OCI-LY1 (cell line): ENCODE measurements at regions not wholly inside any gene's neighbourhood (a gene's known extent, or its start where the extent isn't known, plus 50 kb on each side); places are given as distances from the start of the nearest gene placed in this dataset.

ENCODE experiments used
- EZH2 ChIP-seq: fragments of 200-600 bp; sonication (generic), shearing (Covaris generic); IDR thresholded peaks from 2 replicates; pipeline ENCODE4 v1.8.0; 2017; ENCODE audit warnings: borderline replicate concordance, mixed run types, mild to moderate bottlenecking, antibody characterized with exemption, low read length, moderate library complexity, mixed read lengths
- TF ChIP-seq, protein P1 (sequence below): fragments of 200-600 bp; sonication (generic), shearing (Covaris generic); IDR thresholded peaks from 2 replicates; pipeline ENCODE4 v1.5.1; 2017; ENCODE audit warnings: mild to moderate bottlenecking, antibody characterized with exemption, low read length, moderate library complexity, mixed read lengths

- TF ChIP-seq, protein P1, sequence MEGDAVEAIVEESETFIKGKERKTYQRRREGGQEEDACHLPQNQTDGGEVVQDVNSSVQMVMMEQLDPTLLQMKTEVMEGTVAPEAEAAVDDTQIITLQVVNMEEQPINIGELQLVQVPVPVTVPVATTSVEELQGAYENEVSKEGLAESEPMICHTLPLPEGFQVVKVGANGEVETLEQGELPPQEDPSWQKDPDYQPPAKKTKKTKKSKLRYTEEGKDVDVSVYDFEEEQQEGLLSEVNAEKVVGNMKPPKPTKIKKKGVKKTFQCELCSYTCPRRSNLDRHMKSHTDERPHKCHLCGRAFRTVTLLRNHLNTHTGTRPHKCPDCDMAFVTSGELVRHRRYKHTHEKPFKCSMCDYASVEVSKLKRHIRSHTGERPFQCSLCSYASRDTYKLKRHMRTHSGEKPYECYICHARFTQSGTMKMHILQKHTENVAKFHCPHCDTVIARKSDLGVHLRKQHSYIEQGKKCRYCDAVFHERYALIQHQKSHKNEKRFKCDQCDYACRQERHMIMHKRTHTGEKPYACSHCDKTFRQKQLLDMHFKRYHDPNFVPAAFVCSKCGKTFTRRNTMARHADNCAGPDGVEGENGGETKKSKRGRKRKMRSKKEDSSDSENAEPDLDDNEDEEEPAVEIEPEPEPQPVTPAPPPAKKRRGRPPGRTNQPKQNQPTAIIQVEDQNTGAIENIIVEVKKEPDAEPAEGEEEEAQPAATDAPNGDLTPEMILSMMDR: no peak
- no peak for TF ChIP-seq EZH2
These were observed 197.1 kb downstream of the GLUD2 start for GRCh38 chrX:121244511-121244910.
